Stomach (tissue), 4 donors: ENCODE measurements at regions not wholly inside any gene's neighbourhood (a gene's known extent, or its start where the extent isn't known, plus 50 kb on each side); places are given as distances from the start of the nearest gene placed in this dataset.

Experiments used
- CTCF ChIP-seq, 7 experiments: fragments of 450-650 bp in 4 of 7; fragments of 200-600 bp in 3 of 7; sonication (generic) in 3 of 7; IDR thresholded peaks; one replicate each; pipeline ENCODE4 v1.5.1; 2016 to 2019; ENCODE audit warnings: antibody characterized with exemption in 7 of 7, control low read depth in 2 of 7, mild to moderate bottlenecking in 1 of 7
- POLR2A ChIP-seq, 4 donors: fragments of 450-650 bp; IDR thresholded peaks; one replicate each; pipeline ENCODE4 v1.6.1; 2016; ENCODE audit warnings: antibody characterized with exemption in 4 of 4, control low read depth in 2 of 4, mild to moderate bottlenecking in 1 of 4, moderate library complexity in 1 of 4
- POLR2AphosphoS5 ChIP-seq, 3 donors: sonication (generic); formaldehyde crosslinking; IDR thresholded peaks; one replicate each; pipeline ENCODE4 v1.6.1; 2016; ENCODE audit warnings: antibody characterized with exemption in 3 of 3

- TF ChIP-seq CTCF (IDR thresholded peaks at IDR 0.05) = no peak
- TF ChIP-seq POLR2A (IDR thresholded peaks at IDR 0.05) = no peak
- no peak for TF ChIP-seq POLR2AphosphoS5 (IDR thresholded peaks at IDR 0.05)
Observed at GRCh38 chr11:71349627-71350026, 97.2 kb upstream of the SHANK2 start.
